Heart left ventricle (tissue), 16 donors: ENCODE measurements at regions not wholly inside any gene's neighbourhood (a gene's known extent, or its start where the extent isn't known, plus 50 kb on each side); places are given as distances from the start of the nearest gene placed in this dataset.

ENCODE experiments used
- ATAC-seq, 4 donors: fragments of 200-7000 bp; cut with Tn5 transposase; one replicate each; pipeline ENCODE4 v1.9.1; 2020 to 2022; ENCODE audit warnings: moderate library complexity in 4 of 4, mild to moderate bottlenecking in 3 of 4, moderate number of reproducible peaks in 1 of 4
- DNase-seq, 5 donors: peaks; one replicate each; pipeline ENCODE4 v3.0.0-alpha.2; 2020
- H3K27ac ChIP-seq, 12 donors: fragments of 200-600 bp; sonication (generic) in 4 of 12; one replicate each; pipeline versions ENCODE4 v1.5.0 to v1.8.0; 2016 to 2022; ENCODE audit warnings: mild to moderate bottlenecking in 2 of 12
- H3K27me3 ChIP-seq, 9 donors: fragments of 200-600 bp; sonication (generic) in 2 of 9; one replicate each; pipeline versions ENCODE4 v1.5.1 to v1.8.0; 2016 to 2022; ENCODE audit warnings: mild to moderate bottlenecking in 3 of 9
- H3K36me3 ChIP-seq, 9 donors: fragments of 200-600 bp; sonication (generic) in 2 of 9; one replicate each; pipeline versions ENCODE4 v1.5.0 to v1.8.0; 2018 to 2022; ENCODE audit warnings: mild to moderate bottlenecking in 2 of 9
- H3K4me1 ChIP-seq, 12 donors: fragments of 200-600 bp; sonication (generic) in 4 of 12; one replicate each; pipeline versions ENCODE4 v1.5.0 to v1.8.0; 2016 to 2022; ENCODE audit warnings: mild to moderate bottlenecking in 3 of 12
- H3K4me3 ChIP-seq, 12 donors: fragments of 200-600 bp; sonication (generic) in 4 of 12; one replicate each; pipeline versions ENCODE4 v1.5.0 to v1.8.0; 2017 to 2022; ENCODE audit warnings: mild to moderate bottlenecking in 9 of 12, moderate library complexity in 4 of 12
- H3K9me3 ChIP-seq, 12 donors: fragments of 200-600 bp; sonication (generic) in 4 of 12; one replicate each; pipeline versions ENCODE4 v1.5.0 to v1.8.0; 2016 to 2022; ENCODE audit warnings: mild to moderate bottlenecking in 1 of 12
- CTCF ChIP-seq, 12 donors: fragments of 200-600 bp; sonication (generic) in 4 of 12; IDR thresholded peaks; one replicate each; pipeline versions ENCODE4 v1.5.0 to v1.8.0; 2018 to 2022; ENCODE audit warnings: antibody characterized with exemption in 12 of 12, mild to moderate bottlenecking in 5 of 12
- POLR2A ChIP-seq, 2 donors: fragments of 450-650 bp; IDR thresholded peaks; one replicate each; pipeline ENCODE4 v1.6.1; 2017; ENCODE audit warnings: antibody characterized with exemption in 2 of 2, mild to moderate bottlenecking in 2 of 2, moderate library complexity in 2 of 2
- WGBS, 4 donors: extraction: QIAGEN DNeasy Blood & Tissue Kit in 2 of 4; methylation state at CpG; one replicate each; pipeline versions ENCODE4 v1.1.5 to v1.1.7; 2013 to 2018; 5-methylcytosine and 5-hydroxymethylcytosine counted together
- intact Hi-C, 10 donors: fragments of 100-400 bp; cut with DNase I; formaldehyde crosslinking; loops; one replicate each; pipeline versions ENCODE4 v1.11.1 to v1.14.2; 2022
- donor health status: ischemic (EF 13 %, LVEDD 7.1; RV severe dilation, severe dysfunction).
- donor health status: healthy with polysubstance abuse.
- donor health status: DM: no; HTN: yes; CAD: no.
- donor health status: DM: no; HTN: no; CAD: no.
- donor health status: ischemic (EF 25% LVEDD 6.9; RV normal size, moderate dysfunction).
- donor health status: ischemic (EF 25% LVEDD 5.7; RV mildly dilated, moderate dysfunction).
- donor health status: healthy.
- donor health status: DM: yes; HTN: yes; CAD: no.
- donor health status: ischemic (EF 35%, LVEDD 5.7; RV mildly dilated, moderate dysfunction).
- donor health status: nonischemic (EF 11% LVEDD 7.7; RV severe dilation, severe dysfunction).
- donor health status: DM: yes; HTN: yes; CAD: no.
- donor health status: PGD.
- donor health status: ischemic (EF 29% LVEDD 5.4; RV normal size, mild dysfunction).
- donor health status: nonischemic (EF 23%, LVEDD 6.1; RV moderate dilation, normal function).

- H3K36me3 ChIP-seq = no peaks in the 10 kb centered on the region
- ATAC-seq (peak in 1 of 4 donors; percentile 68), DNase-seq (peak in 1 of 5 donors; percentile 43)
- no peaks in the 10 kb centered on the region for H3K4me1 ChIP-seq
- no peak overlapping the region for H3K27ac ChIP-seq
- H3K4me3 ChIP-seq = no peak overlapping the region
- intact Hi-C loops = no loop called here
- peaks cover 0 to 79% (median 24%) of the 10 kb centered on the region in 9 donors for H3K27me3 ChIP-seq
- TF ChIP-seq POLR2A (IDR thresholded peaks at IDR 0.05) (no peak), CTCF (IDR thresholded peaks at IDR 0.05) (no peak)
- no peaks in the 10 kb centered on the region for H3K9me3 ChIP-seq
- WGBS, 4 donors = 73 to 85% (median 80%) methylated on average over 23 to 24 of the region's 24 CpGs
These were observed 174.8 kb upstream of the FOXF1 start for GRCh38 chr16:86335266-86336172.

DNA sequence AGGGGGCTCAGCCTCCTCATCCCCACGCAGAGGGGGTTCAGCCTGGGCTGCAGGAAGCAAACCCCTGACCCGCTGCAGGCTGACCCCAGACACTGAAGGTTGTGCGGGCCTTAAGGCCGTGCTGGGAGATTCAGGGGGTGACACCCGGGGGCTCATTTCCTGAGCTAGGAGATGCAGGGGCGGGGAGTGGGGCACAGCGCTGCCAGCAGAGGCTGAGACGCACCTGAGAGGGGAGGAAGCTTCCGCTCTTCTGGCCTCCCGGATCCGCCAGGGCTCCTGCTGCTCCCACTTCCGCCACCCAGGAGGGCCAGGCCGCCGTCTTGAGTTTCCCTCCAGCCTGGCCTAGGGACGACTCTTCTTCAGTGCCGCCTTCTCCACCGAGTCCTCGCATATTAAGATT is 173.2 kb upstream of the FOXF1 start:
- intact Hi-C loops = no loop called here

GRCh38 chr16:86337581-86338402 is 172.5 kb upstream of the FOXF1 start:
- Histone ChIP-seq H3K9me3 (no peaks in the 10 kb centered on the region), H3K27me3 (peaks cover 0 to 77% (median 14%) of the 10 kb centered on the region in 9 donors), H3K4me1 (peaks cover 0 to 2% (median 0%) of the 10 kb centered on the region in 12 donors), H3K36me3 (no peaks in the 10 kb centered on the region), H3K4me3 (no peak overlapping the region), H3K27ac (no peak overlapping the region)
- DNase-seq (peak in 1 of 5 donors; percentile 26), ATAC-seq (no peak)
- TF ChIP-seq CTCF (IDR thresholded peaks at IDR 0.05) = no peak
- no peak for TF ChIP-seq POLR2A (IDR thresholded peaks at IDR 0.05)
- WGBS, 4 donors = 77 to 88% (median 84%) methylated on average over 16 to 17 of the region's 17 CpGs
- intact Hi-C loops = no loop called here

More for the DNA sequence above, 173.2 kb upstream of the FOXF1 start:
- Histone ChIP-seq H3K36me3 (no peaks in the 10 kb centered on the region), H3K9me3 (no peaks in the 10 kb centered on the region), H3K4me1 (no peaks in the 10 kb centered on the region), H3K27me3 (peaks cover 0 to 78% (median 18%) of the 10 kb centered on the region in 9 donors), H3K4me3 (no peak overlapping the region), H3K27ac (no peak overlapping the region)
- peak in 1 of 5 donors; percentile 51 for DNase-seq
- ATAC-seq = no peak
- TF ChIP-seq POLR2A (IDR thresholded peaks at IDR 0.05) (no peak), CTCF (IDR thresholded peaks at IDR 0.05) (no peak)
- 79 to 88% (median 84%) methylated on average over 11 to 18 of the region's 18 CpGs for WGBS, 4 donors
